HG02571 (cell line): ENCODE measurements at regions not wholly inside any gene's neighbourhood (a gene's known extent, or its start where the extent isn't known, plus 50 kb on each side); places are given as distances from the start of the nearest gene placed in this dataset.
"Not testable (repeated sequence)": the region's sequence is repeated elsewhere in the genome, so short reads cannot be mapped to it uniquely, and the experiment has no call there.

Experiments
- ATAC-seq: cut with Tn5 transposase; IDR thresholded peaks from one replicate; pipeline ENCODE4 v1.9.1; 2021; ENCODE audit warnings: mild to moderate bottlenecking, moderate library complexity; ENCODE audit not compliant: unreplicated experiment

GRCh38 chr7:85685901-85686300 is 499.0 kb upstream of the SEMA3D start:
- no peak for ATAC-seq

GRCh38 chr7:85682833-85683620 is 496.2 kb upstream of the SEMA3D start:
- ATAC-seq = no peak

- ATAC-seq = no peak
These were observed 494.4 kb upstream of the SEMA3D start for GRCh38 chr7:85681241-85681640.

- not testable (repeated sequence) for ATAC-seq
These were observed 488.2 kb upstream of the SEMA3D start for GRCh38 chr7:85675093-85675492.

- ATAC-seq = no peak
These were observed 487.0 kb upstream of the SEMA3D start for GRCh38 chr7:85673876-85674275.

GRCh38 chr7:85669225-85669624 is 482.4 kb upstream of the SEMA3D start:
- no peak for ATAC-seq

- no peak for ATAC-seq
These were observed 477.5 kb upstream of the SEMA3D start for GRCh38 chr7:85664341-85664740.

GRCh38 chr7:85659364-85659763 is 472.5 kb upstream of the SEMA3D start:
- no peak for ATAC-seq

GRCh38 chr7:85655252-85655651 is 468.4 kb upstream of the SEMA3D start:
- ATAC-seq = no peak

- ATAC-seq = no peak
These were observed 457.4 kb upstream of the SEMA3D start for GRCh38 chr7:85644272-85644671.

- ATAC-seq = no peak
These were observed 454.5 kb upstream of the SEMA3D start for GRCh38 chr7:85641331-85641730.

GRCh38 chr7:85638394-85638793 is 451.5 kb upstream of the SEMA3D start:
- no peak for ATAC-seq

- no peak for ATAC-seq
These were observed 448.1 kb upstream of the SEMA3D start for GRCh38 chr7:85634951-85635350.

- ATAC-seq = no peak
These were observed 444.2 kb upstream of the SEMA3D start for GRCh38 chr7:85630904-85631600.

- no peak for ATAC-seq
These were observed 441.1 kb upstream of the SEMA3D start for GRCh38 chr7:85627791-85628586.

GRCh38 chr7:85622059-85622458 is 435.2 kb upstream of the SEMA3D start:
- ATAC-seq = no peak

GRCh38 chr7:85620936-85621685 is 434.3 kb upstream of the SEMA3D start:
- ATAC-seq = no peak

GRCh38 chr7:85619236-85619635 is 432.4 kb upstream of the SEMA3D start:
- ATAC-seq = no peak

GRCh38 chr7:85614684-85615083 is 427.8 kb upstream of the SEMA3D start:
- ATAC-seq = no peak

- ATAC-seq = no peak
These were observed 425.7 kb upstream of the SEMA3D start for GRCh38 chr7:85612514-85612913.

GRCh38 chr7:85608804-85609203 is 421.9 kb upstream of the SEMA3D start:
- no peak for ATAC-seq
